ENCODE measurements at regions not wholly inside any gene's neighbourhood (a gene's known extent, or its start where the extent isn't known, plus 50 kb on each side); places are given as distances from the start of the nearest gene placed in this dataset.

DNA sequence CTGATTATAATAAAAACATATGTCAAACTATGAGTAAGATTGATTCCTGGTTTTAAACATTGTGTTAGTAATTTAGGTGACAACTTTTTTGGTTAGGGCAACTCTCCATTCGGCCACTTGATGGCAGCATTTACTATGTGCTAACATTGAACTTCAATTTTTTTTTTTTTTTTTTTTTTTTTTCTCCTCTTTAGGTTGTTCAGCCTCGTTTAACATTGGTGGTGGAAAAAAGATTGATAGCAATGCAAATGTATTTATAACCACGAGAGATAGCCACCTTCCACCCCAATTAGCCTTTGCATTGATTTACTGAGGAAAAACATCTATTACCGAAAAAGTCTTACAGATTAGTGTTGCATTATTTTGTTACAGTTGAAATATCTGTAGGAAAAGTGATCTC, 159.1 kb downstream of the CSNK1G3 start:
- Histone ChIP-seq H3K4me2 (no peak overlapping the region), H3F3A (replicated peaks; ENCODE audit: insufficient read depth) (no peaks in the 10 kb centered on the region), H3K4me3 (ENCODE audit: low read depth in 2 of 2, low read length in 1 of 2) (no peak overlapping the region; a peak in 1 of 4 replicates), H3K9ac (no peak overlapping the region), H3K9me2 (no peaks in the 10 kb centered on the region), H3K4me1 (ENCODE audit: control insufficient read depth in 1 of 2, insufficient read depth in 2 of 2, low read depth in 1 of 2, low read length in 1 of 2) (peaks cover 3 to 8% of the 10 kb centered on the region in 2 experiments; a peak in 2 of 4 replicates), H2AFZ (ENCODE audit: low read depth) (no peak overlapping the region), H3K27ac (ENCODE audit: low read depth in 2 of 2, low read length in 1 of 2) (no peak overlapping the region), H3K27me3 (ENCODE audit: insufficient read depth) (no peaks in the 10 kb centered on the region), H3K79me2 (ENCODE audit: insufficient read depth) (no peaks in the 10 kb centered on the region), H3K9me3 (no peaks in the 10 kb centered on the region), H4K20me1 (ENCODE audit: insufficient read depth) (no peaks in the 10 kb centered on the region), H3K36me3 (replicated peaks in 1 of 2; ENCODE audit: control insufficient read depth in 1 of 2, insufficient read depth in 2 of 2, low read length in 1 of 2) (no peaks in the 10 kb centered on the region)
- no peak for TF ChIP-seq YY1 (IDR thresholded peaks at IDR 0.05; ENCODE audit: low read depth)
- TF ChIP-seq, protein P1, sequence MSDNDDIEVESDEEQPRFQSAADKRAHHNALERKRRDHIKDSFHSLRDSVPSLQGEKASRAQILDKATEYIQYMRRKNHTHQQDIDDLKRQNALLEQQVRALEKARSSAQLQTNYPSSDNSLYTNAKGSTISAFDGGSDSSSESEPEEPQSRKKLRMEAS (IDR thresholded peaks at IDR 0.05; ENCODE audit: low read depth), result no peak
- no peak for TF ChIP-seq SIN3A (IDR thresholded peaks at IDR 0.05; ENCODE audit: borderline replicate concordance, low read depth, low read length)
- TF ChIP-seq RCOR1 (IDR thresholded peaks at IDR 0.05; ENCODE audit: low read length), result no peak
- no peak for TF ChIP-seq FOXJ3 (CRISPR knock-in tag; IDR thresholded peaks at IDR 0.05)
- TF ChIP-seq EP300 (IDR thresholded peaks at IDR 0.05; ENCODE audit: borderline replicate concordance in 1 of 2, low read depth in 1 of 2, low read length in 1 of 2), result peak in 1 of 2 experiments; percentile 16; a peak in 1 of 4 replicates
- no peak for TF ChIP-seq CHD2 (IDR thresholded peaks at IDR 0.05; ENCODE audit: low read length, partially characterized antibody)
- no peak for TF ChIP-seq GATA2 (CRISPR knock-in tag; IDR thresholded peaks at IDR 0.05)
- peak; percentile 88 for TF ChIP-seq SMC3 (IDR thresholded peaks at IDR 0.05; ENCODE audit: low read depth, low read length)
- no peak for TF ChIP-seq JUND (IDR thresholded peaks at IDR 0.05)
- TF ChIP-seq RAD21 (IDR thresholded peaks at IDR 0.05; ENCODE audit: low read length), result peak; percentile 97
- no peak for TF ChIP-seq MXI1 (IDR thresholded peaks at IDR 0.05; ENCODE audit: low read depth, low read length)
- TF ChIP-seq, protein P2, sequence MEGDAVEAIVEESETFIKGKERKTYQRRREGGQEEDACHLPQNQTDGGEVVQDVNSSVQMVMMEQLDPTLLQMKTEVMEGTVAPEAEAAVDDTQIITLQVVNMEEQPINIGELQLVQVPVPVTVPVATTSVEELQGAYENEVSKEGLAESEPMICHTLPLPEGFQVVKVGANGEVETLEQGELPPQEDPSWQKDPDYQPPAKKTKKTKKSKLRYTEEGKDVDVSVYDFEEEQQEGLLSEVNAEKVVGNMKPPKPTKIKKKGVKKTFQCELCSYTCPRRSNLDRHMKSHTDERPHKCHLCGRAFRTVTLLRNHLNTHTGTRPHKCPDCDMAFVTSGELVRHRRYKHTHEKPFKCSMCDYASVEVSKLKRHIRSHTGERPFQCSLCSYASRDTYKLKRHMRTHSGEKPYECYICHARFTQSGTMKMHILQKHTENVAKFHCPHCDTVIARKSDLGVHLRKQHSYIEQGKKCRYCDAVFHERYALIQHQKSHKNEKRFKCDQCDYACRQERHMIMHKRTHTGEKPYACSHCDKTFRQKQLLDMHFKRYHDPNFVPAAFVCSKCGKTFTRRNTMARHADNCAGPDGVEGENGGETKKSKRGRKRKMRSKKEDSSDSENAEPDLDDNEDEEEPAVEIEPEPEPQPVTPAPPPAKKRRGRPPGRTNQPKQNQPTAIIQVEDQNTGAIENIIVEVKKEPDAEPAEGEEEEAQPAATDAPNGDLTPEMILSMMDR (IDR thresholded peaks at IDR 0.05), result peak; percentile 91
- no peak for TF ChIP-seq RFX5 (IDR thresholded peaks at IDR 0.05; ENCODE audit: low read length)
- 9% methylated on average over 4 of the region's 4 CpGs for WGBS (ENCODE audit: low lambda C conversion rate)
- CTCF ChIA-PET, result interaction anchor here (0.6 to 2.1 kb wide), 19 partner anchors 19 to 1906 kb away, joined by 3 to 6 read pairs (median 3); no protein-coding TSS in a partner anchor
- peak; percentile 27 for DNase-seq
- POLR2A ChIA-PET, result no interaction called here

Data from SK-N-SH (cell line).